Stimulated activated CD4-positive, alpha-beta T cell treated with anti-CD3 and anti-CD28 coated beads, Interleukin-2, amount 100 ng/mL, for 48 hours (primary cell): ENCODE measurements at regions not wholly inside any gene's neighbourhood (a gene's known extent, or its start where the extent isn't known, plus 50 kb on each side); places are given as distances from the start of the nearest gene placed in this dataset.

Experiments
- DNase-seq, 2 donors: peaks; one replicate each; pipeline ENCODE4 v3.0.0-alpha.2; 2020

DNA sequence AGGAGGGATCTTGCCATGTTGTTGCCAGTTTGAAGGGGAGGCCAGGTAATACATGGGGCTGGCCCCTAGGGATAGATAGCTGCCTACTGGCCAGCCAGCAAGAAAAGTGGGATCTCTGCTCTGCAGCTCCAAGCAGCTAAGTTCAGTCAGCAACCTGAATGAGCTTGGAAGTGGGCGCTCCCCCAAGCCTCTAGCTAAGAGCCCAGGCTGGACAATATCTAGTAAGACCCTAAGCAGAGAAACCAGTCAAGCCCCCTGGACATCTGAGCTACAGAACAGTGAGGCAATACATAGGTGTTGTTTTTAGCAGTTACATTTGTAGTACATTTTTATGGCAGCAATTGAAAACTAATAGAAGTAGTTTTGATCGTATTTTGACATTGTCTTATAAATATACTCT is 409.8 kb upstream of the SMIM21 start:
- DNase-seq, result no peak

DNA sequence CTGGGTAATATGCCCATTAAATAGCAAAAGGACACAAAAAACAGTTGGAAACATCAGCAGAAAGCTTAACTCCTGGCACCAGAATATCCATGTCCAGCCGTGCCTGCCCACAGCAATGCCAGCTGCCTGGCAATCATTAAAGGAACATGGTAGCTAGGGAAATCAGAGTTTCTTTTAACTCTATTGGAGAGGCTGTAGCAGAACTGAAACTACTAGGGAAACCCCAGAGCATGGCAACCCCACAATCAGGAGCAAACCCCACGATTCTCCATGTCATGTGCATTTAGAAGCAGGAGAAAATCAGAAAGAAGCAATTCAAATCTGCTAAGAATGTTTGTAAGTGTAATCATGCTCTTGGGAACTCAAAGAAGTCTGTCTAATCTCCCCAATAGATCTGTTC is 409.0 kb upstream of the SMIM21 start:
- DNase-seq, result no peak

DNA sequence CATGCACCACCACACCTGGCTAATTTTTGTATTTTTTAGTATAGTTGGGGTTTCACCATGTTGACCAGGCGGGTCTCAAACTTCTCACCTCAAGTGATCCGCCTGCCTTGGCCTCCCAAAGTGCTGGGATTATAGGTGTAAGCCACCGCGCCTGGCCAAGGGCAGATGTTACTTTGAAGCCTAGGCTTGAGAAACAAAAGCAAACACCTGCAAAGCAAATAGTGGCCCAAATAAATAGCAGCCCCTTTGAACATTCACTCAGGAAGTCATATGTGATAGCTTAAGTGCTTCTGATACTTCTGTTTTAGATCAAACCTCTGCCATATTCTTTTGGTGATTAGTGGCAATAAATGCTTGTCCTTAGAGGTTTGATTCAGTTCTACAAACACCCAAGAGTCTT is 404.5 kb upstream of the SMIM21 start:
- no peak for DNase-seq

DNA sequence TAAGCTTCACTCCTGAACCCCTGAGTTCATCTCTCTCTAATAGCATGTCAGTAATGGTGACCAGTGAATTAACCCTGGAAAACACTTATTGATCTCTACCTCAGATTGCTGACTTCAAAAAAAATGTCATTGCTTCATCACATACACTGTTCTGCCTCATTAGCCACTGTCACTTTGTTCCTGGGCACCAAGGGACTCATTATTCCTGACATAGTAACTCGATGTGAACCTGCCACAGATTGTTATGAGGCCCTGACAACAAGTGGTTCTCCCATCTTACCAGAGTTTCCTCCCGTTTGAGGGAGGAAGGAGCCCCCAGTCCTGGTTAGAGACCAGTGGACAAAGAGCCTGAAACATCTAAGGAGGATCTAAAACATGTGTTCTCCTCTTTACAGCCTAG is 403.3 kb upstream of the SMIM21 start:
- no peak for DNase-seq

DNA sequence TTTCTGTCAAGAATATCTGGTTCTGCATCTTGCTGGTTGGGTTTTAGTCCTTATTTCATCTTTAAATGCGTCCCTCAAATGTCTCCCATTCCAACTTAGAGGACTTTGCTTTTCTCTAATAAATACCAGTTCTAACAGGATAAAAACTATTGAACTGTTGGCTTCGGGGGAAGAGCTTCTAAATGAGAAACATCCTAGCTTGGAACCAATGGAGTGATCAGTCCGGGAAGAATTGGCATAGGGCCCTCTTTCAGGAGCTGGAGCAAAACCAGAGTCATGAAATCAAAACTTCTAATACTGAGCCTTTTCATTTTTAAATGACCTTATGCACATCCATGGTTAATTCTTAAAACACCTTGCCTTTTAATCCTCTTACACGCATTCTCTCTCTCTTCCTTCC is 401.6 kb upstream of the SMIM21 start:
- DNase-seq, result no peak

DNA sequence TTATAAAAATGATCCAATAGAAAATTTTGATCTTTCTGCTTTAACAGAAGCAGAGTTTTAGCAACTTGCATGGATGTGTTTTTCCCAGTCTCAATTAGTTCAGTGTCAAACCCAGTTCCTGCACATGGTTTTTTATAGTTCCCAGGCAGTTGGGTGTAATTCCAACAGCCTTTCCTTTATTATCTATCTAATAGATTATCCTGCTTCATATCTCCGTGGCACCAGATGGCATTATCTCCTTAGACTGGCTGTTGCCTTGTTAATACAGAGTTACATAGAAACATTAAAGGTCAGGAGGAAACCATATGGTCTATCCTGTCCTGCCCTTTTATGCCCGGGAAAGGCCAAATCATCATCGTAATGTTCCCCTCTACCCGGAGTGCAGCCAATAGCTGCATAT is 400.9 kb upstream of the SMIM21 start:
- no peak for DNase-seq

DNA sequence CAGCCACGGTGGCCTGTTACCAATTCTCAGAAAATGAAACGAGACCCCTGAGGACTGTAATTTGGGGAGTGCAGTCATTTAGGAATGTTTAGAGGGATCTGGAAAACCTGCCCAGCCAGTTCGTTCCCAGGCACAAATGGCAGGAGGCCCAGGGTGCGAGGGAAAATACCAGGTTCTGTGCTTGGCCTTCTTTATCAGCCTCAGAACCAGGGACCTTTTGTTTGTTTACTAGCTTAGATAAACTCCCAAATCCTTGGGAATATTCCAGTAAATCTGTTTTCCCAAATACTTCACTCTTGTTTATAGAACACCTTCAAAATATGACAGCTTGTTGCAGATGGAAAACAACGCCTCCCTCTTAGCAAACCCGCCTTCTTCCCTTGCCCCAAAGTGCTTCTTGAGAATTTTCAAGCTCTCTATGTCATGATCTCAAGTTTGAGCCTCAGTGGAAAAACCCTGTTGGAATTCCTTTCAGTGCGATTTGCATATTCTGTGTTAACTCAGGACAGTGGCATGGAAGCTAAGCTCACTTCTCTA is 400.3 kb upstream of the SMIM21 start:
- no peak for DNase-seq

DNA sequence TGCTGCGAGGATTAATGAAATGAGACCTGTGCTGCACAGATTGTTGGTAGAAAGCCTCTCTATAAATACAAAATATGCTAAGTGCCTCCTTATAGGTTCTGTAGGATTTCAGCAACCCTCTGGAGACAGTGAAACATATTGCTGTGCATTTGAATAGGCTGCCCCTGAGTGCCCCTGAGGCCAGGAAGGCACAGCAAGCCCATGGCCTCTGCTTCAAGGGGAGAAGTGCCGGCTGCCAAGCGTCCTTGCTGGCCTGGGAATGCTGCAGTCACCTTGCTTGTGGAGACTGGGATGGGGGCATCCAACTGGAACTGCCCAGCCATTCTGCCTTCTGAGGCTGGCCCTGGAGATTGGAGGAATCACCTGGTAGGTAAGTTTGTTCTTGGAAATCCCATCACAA is 397.2 kb upstream of the SMIM21 start:
- DNase-seq, result no peak

DNA sequence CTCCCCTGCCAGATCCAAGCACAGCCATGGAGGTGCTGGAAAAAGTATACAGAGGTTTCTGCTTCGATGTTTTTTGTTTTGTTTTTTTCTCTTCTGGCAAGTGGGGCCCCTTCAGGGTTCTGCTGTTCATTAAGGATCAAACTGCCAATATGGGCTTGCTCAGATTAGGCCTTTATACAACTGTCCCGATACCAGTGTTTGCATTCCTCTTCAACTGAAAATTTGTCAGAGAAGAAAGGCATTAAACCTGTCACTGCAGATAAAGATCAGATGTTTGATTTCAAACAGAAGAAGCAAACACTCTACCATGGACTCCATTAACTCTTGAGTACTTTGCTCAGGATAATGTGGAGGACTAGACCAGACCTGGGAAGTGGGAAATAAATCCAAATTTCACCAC is 396.0 kb upstream of the SMIM21 start:
- no peak for DNase-seq

DNA sequence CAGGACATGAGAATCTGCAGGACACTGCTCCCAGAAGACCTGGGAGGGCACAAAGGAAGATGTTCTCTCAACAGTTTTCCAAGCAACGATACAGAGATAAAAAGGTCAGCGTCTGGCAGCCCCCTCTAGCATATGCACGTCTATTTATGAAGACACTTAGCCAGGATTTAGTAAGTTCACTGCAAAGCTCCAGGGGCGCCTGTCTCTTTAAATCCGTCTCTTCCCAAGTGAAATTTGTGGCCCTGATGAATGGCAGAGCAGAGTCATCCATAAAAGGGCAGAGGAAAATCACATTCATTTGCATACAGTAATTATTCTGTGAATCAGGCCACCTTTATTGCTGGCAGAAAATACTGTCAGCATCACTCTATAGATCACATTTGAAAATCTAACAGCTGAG is 390.9 kb upstream of the SMIM21 start:
- no peak for DNase-seq

DNA sequence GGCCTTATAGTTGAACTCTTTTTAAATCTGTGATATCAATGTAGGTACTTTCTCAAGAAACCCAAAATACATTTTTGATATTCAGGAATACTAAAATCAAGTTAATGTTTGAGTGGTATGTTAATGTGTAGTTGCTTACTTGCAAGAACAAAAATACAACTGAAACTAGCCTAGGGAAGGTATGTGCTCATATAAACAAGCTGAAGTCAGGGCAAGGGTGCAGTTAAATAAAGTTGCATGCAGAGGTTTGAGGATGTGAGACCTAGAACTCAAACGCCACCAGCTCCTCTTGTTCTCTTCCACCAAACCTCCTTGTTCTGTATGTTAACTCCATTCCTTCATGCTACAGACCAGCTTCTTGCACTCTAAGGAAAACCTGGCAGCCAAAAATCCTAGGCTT is 388.3 kb upstream of the SMIM21 start:
- no peak for DNase-seq

DNA sequence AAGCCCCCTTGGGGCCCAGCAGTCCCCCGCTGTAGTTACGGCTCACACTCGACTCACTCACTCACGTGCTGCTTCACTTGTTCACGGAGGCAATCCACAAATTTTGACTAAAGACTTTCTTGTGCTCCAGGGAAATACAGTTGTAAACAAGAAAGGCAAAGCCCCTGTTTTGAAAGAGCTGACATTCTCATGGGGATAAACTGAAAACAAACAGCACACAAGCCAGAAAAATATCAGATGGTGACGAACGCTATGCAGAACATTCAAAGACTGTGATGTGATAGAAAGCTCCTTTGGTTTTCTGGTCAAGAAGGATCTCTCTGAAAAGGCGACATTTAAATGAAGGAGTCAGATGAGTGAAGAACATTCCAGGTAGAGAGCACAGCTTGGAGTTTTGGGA is 385.3 kb upstream of the SMIM21 start:
- no peak for DNase-seq

DNA sequence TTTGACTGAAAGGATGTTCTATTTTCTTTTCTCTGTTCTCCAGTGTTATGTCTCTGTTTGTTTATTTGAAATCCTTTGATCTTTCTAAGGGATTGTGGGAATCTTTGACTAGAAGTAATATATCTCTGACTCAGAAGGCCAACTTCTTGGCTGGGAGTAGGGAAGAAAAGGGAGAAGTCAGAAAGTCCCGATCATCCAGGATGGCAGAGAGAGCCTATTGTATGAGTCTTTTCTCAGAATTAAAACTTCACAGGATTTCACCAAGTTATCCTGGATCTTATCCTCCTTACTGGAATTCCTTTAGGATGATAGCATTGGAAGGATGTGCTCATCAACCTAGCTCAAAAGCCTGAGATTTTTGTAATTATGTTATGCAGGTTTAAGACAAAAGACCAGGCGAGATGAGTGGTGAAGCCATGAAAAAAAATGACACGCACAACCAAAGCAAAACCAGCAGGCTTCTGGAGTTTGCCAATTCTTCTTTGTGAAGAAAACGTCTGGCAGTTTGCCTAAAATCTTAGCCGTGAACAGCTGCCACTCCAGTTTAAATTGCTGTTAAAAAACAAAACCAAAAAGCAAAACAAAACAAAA is 383.6 kb upstream of the SMIM21 start:
- DNase-seq, result no peak

DNA sequence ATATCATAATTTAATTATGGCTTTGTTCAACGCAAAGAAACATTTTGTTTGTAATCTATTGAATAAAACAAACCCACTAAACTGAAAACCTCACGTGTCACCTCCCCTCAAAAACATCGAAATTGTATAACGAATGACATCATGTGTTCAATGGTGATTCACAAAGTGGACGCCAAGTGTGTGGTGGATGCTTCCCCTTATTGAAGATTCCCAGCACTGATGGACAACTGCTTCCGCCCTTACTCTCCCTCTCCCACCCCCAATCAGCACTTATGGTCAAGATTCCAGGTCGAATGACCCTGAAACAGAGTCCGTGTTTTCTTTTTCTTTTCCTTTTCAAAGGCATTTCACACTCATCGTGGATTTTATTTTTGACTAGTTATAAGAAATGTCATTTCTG is 383.0 kb upstream of the SMIM21 start:
- no peak for DNase-seq

DNA sequence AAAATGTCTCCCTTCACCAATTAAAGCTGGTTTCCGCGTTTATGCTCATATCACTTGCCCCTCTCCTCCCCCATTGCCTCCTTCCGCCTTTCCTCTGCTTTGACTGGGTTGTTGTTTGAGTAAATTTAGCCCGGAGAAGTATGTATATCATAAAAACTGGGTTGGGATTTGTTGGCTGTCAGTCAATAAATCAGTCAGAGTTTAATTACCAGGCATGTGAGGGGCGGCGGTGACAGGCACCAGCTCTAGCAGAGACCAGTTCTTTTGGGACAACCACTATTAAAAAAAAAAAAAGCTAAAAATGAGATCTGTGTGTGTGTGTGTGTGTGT is 382.4 kb upstream of the SMIM21 start:
- no peak for DNase-seq

DNA sequence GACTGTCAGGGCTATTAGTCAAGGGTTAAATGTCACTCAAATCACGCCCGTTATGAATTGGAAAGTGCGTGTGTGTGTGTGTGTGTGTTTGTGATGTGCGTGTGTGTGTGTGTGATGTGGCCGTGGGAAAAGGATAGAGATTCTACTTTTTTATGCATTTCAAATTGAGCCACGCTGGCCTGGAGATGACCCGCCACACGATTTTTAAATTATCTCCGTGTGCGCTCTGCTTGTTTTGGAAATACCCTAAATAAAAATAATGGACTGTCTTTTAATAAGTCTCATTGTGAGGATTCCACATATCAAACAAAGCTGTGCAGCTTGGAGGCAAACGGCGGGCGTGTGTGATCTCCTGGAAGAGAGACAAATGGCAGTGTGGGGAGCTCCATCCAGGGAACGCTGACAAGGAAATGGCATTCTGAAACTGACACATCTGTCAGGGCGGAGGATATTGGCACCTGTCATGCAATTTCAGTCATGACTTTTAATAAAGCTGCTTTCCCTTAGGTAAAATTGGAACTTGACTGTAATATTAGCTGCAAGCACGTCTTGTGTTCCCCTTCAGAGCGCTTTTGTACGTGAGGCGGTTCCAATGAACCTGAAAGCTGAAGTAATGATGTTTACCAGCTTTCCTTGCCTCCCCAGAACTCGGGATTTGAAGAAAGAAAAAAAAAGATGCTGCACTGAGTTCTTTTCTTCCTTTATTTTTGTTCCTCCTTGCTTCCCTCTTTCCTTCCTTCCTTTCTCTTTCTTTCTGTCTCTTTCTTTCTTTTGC is 381.8 kb upstream of the SMIM21 start:
- no peak for DNase-seq

DNA sequence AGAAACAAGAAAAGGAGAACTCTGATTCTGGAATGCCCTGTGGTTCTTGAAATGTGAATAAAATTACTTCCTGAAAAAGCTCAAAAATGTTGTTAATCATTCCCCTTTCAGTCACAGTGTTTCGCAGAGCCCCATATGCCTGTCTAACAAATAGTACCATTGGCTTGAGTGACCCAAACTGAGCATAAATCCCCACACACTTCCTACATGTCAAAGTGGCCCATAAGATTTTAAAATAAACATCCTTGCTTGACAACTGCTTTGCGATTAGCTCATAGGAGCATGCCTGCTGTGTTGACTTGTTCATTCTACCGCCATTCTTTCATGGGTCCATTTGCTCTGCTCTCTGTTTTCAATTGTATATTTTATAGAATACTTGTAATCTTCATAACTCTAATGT is 377.8 kb upstream of the SMIM21 start:
- no peak for DNase-seq

DNA sequence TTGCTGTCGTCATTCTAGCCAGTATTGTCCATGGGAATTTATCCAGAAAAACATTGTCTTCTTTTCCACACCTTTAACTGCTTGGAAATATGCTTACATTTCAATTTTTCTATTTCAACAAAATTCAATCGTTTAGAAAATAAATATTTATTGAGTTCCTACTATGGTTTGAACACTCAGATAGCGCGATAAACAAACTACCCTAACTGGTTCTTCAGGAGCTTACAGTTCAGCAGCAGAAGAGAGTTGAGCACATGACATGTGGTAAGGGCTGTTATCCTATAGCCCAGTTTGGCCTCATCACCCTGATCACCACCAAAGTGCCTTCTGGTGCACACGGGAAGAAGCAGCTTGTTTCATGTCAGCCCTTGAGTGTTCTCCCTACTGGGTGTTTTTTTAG is 375.2 kb upstream of the SMIM21 start:
- DNase-seq, result no peak

DNA sequence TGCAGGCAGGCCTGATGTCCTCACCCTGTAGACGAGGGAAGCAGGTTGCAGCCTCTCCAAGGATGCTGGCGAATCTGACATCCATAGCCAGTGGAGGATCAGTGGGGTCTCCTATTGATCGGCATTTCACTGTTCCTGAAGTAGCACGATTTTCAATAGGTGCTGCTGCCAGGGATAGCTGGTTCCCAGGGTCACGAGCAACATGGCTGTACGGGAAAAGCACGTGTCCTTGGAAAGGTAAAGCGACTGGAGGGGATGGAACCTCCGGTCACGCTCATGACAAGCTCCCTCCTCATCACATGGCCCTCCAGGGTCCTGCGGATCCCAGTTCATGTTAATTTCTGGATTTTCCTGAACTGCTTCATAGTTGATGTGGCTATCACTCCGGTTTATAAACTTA is 373.7 kb upstream of the SMIM21 start:
- DNase-seq, result no peak

DNA sequence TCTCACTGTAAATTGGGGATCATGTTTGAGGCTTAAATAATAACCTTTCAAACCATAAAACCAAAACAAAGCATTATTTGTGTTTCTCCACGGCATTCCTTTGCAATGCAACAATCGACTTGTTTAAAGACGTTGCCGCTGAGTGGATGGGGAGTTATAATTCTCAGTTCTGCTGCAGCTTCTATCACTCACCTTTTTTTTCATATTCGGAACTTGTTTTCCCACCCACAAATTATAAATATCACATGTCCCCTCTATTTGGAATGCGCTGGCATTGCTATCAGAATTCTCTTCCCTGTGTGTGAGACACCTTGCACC is 372.8 kb upstream of the SMIM21 start:
- DNase-seq, result no peak

DNA sequence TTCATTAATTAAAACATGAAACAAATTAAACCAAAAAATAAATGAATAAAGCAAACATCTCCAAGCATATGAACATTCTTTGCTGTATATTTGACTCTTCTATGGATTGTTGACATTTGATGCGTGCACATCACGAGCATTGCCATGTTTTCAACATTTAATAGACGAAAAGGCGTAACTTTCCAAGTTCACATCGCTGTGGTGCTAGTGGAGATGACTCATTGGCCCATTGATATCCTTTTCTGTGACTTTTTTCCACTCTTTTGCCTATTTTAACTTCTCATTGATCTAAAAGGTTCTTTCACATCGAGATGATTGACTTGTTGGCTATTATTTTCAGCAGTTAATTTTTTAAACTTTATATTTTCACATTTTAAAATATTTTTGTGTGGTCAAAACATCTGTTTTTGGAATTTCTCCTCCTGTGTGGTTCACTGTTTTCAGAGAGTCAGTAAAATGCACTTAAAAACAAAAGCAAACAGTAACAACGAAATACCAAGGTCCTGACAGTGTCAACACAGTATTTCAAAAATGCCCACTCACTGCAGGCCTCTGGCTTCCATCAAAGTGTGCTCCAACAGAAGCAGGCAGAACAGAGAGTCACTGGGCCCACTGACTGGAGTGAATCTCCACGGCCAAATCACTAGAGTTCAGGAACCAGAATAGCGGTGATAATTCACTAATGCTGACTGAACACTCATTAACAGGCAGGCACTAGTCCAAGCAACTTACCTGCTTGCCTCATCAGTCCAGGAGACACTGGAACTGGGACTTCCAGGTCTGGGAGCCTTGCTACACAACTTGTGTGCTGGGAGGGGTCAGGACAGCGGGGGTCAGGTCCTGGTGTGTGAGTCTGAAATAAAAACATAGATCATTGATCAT is 372.2 kb upstream of the SMIM21 start:
- DNase-seq, result no peak

DNA sequence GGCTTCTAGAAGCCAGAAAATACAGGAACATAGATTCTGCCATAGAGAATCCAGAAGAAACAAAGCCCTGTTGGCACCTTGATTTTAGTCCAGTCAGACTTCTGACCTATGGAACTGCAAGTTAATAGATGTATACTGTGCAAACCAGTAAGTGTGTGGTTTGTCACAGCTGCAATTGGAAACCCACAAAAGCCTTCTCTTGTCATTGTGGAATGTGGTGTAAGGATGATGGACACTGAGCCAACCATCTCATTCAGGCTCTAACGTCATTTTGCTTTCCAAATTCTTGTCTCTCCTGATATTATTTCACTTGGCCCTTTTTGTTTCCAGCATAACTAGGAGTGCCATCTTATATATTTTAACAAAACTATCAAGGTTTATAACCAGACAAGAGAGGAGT is 369.5 kb upstream of the SMIM21 start:
- DNase-seq, result no peak

DNA sequence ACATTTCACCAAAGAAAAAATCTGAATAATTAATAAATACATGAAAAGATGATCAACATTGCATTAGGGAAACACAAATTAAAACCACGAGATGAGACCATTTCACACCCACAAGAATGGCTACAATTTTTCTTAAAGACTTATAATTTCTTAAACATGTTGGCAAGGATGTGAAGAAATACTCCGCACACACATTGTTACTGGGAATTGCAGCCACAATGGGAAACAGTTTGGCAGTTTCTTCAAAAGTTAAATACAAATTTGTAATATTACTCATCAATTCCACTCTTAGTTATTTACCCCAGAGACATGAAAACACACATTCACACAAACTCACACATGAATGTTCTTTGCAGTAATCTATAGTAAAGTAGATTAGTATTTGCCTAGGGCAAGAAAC is 363.3 kb upstream of the SMIM21 start:
- no peak for DNase-seq

DNA sequence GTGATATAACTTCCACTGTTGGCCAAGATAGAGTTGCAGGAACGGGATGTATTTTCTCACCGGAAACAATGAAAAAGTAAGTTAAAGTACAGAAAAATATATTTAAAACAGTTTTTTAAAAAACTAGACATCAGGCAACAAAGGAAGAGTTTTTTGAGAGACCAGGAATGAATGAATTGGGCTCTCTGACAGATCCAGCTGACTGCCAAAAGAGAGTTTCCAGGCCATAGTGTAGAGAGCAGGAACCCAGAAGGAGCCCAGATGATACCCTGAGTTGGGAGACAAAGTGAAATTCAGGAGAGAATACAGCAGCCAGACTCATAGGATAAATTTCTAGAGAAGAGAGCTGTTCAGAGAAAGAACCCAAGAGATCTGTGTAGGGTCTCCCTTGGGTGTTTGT is 362.6 kb upstream of the SMIM21 start:
- no peak for DNase-seq
